DND-41 (cell line): ENCODE measurements at regions not wholly inside any gene's neighbourhood (a gene's known extent, or its start where the extent isn't known, plus 50 kb on each side); places are given as distances from the start of the nearest gene placed in this dataset.

Experiments used
- EZH2 ChIP-seq: IDR thresholded peaks from 3 replicates; pipeline ENCODE4 v1.6.1; 2012; ENCODE audit warnings: borderline replicate concordance, low read depth, mild to moderate bottlenecking, moderate library complexity, low read length, inconsistent platforms; ENCODE audit not compliant: severe bottlenecking
- TF ChIP-seq, protein P1 (sequence below): IDR thresholded peaks from 2 replicates; pipeline ENCODE4 v1.5.1; 2012; ENCODE audit warnings: borderline replicate concordance, low read length, moderate library complexity, mild to moderate bottlenecking; ENCODE audit not compliant: poor library complexity, severe bottlenecking; ENCODE audit errors: extremely low read depth

DNA sequence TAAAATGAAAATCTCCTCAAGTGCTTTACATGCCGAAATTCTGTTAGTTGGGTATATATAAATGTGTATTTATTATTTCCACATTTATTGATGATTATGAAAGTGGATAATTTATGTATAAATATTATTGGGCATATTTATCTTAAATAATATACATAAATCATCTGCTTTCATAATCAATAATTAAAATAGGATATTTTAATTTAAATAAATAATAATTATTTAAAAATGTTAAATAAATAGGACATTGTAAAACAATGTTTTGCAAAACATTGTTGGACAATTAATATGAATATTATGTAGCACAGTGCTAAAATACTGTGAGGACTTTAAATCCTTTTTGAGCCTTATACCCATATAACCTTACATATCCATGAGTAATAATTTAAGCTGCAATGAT lies 786.5 kb upstream of the CITED2 start:
- TF ChIP-seq, protein P1, sequence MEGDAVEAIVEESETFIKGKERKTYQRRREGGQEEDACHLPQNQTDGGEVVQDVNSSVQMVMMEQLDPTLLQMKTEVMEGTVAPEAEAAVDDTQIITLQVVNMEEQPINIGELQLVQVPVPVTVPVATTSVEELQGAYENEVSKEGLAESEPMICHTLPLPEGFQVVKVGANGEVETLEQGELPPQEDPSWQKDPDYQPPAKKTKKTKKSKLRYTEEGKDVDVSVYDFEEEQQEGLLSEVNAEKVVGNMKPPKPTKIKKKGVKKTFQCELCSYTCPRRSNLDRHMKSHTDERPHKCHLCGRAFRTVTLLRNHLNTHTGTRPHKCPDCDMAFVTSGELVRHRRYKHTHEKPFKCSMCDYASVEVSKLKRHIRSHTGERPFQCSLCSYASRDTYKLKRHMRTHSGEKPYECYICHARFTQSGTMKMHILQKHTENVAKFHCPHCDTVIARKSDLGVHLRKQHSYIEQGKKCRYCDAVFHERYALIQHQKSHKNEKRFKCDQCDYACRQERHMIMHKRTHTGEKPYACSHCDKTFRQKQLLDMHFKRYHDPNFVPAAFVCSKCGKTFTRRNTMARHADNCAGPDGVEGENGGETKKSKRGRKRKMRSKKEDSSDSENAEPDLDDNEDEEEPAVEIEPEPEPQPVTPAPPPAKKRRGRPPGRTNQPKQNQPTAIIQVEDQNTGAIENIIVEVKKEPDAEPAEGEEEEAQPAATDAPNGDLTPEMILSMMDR = no peak
- TF ChIP-seq EZH2 = no peak
